ENCODE measurements at regions not wholly inside any gene's neighbourhood (a gene's known extent, or its start where the extent isn't known, plus 50 kb on each side); places are given as distances from the start of the nearest gene placed in this dataset.

DNA sequence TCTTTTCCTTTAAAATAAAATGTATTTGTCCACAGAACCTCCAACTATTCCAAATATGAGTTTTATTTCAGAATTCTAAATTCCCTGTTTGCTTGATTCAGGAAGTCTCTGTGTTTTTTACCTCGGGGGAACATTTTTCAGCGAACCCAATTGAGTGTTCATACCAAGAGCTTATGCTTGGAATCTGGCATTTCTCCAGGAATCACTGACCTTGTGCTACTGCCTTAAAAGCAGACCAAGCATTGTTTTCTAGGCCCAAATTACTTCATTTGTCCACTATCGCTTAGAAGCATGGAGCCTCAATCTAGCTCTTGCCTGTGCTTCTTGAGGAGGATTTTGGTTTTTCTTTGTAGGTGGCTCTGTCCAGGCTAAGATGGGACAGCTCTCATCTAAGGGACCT, 59.4 kb downstream of the EBLN1 start:
- no peak for DNase-seq
- H3K4me3 ChIP-seq: no peak overlapping the region
- no peaks in the 10 kb centered on the region for H3K9me3 ChIP-seq
- no peak for TF ChIP-seq CTCF (IDR thresholded peaks at IDR 0.05)
- TF ChIP-seq POLR2AphosphoS5 (IDR thresholded peaks at IDR 0.05): no peak
- TF ChIP-seq POLR2A (IDR thresholded peaks at IDR 0.05): no peak
- no peak for TF ChIP-seq EP300 (IDR thresholded peaks at IDR 0.05; ENCODE audit: low read depth)
- intact Hi-C loops (cut with DNase I; ENCODE audit: low total_unique reads): no loop called here
- H3K27me3 ChIP-seq: no peaks in the 10 kb centered on the region
- H3K36me3 ChIP-seq: no peaks in the 10 kb centered on the region
- in situ Hi-C loops (cut with MboI; ENCODE audit: low pct_ligation_motif_present in 1 of 4, low pct_unique_long_range_greater_than_20kb in 1 of 4, low sequenced_read_pairs in 3 of 4): no loop called here
- H3K4me1 ChIP-seq: no peaks in the 10 kb centered on the region
- no peak overlapping the region for H3K27ac ChIP-seq
- 85% methylated on average over 3 of the region's 3 CpGs for WGBS, 2 donors (ENCODE audit: low coverage in 1 of 2)

DNA sequence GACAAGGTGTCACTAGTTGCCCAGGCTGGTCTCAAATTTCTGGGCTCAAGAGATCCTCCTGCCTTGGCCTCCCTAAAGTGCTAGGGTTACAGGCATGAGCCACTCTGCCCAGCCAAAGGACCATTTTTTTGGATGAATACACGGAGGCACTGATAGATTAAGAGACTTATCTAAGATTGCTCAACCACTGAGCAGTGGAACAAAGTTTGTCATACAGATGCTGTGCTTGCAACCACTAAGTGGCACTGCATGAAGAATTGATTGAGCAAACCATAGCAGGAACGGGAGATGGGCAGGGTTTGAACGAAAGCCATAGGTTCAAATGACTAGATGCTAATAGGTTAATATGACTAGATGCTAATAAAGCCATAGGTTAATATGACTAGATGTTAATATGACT, 61.1 kb downstream of the EBLN1 start:
- no peaks in the 10 kb centered on the region for H3K36me3 ChIP-seq
- intact Hi-C loops (cut with DNase I; ENCODE audit: low total_unique reads) (no loop called here), in situ Hi-C loops (cut with MboI; ENCODE audit: low pct_ligation_motif_present in 1 of 4, low pct_unique_long_range_greater_than_20kb in 1 of 4, low sequenced_read_pairs in 3 of 4) (no loop called here)
- no peaks in the 10 kb centered on the region for H3K4me1 ChIP-seq
- TF ChIP-seq POLR2A (IDR thresholded peaks at IDR 0.05) (no peak), EP300 (IDR thresholded peaks at IDR 0.05; ENCODE audit: low read depth) (no peak), POLR2AphosphoS5 (IDR thresholded peaks at IDR 0.05) (no peak), CTCF (IDR thresholded peaks at IDR 0.05) (no peak)
- H3K4me3 ChIP-seq: no peak overlapping the region
- no peaks in the 10 kb centered on the region for H3K27me3 ChIP-seq
- no peaks in the 10 kb centered on the region for H3K9me3 ChIP-seq
- no peak for DNase-seq
- H3K27ac ChIP-seq: no peak overlapping the region
- WGBS, 2 donors (ENCODE audit: low coverage in 1 of 2): 50 to 60% methylated on average over 2 to 3 of the region's 3 CpGs

GRCh38 chr10:22152403-22152802, 65.4 kb downstream of the EBLN1 start:
- H3K9me3 ChIP-seq: no peaks in the 10 kb centered on the region
- no peaks in the 10 kb centered on the region for H3K4me1 ChIP-seq
- no peak overlapping the region for H3K27ac ChIP-seq
- no peaks in the 10 kb centered on the region for H3K36me3 ChIP-seq
- no peak for TF ChIP-seq POLR2AphosphoS5 (IDR thresholded peaks at IDR 0.05)
- TF ChIP-seq CTCF (IDR thresholded peaks at IDR 0.05): no peak
- no peak for DNase-seq
- H3K4me3 ChIP-seq: no peak overlapping the region
- intact Hi-C loops (cut with DNase I; ENCODE audit: low total_unique reads): no loop called here
- in situ Hi-C loops (cut with MboI; ENCODE audit: low pct_ligation_motif_present in 1 of 4, low pct_unique_long_range_greater_than_20kb in 1 of 4, low sequenced_read_pairs in 3 of 4): no loop called here
- no peaks in the 10 kb centered on the region for H3K27me3 ChIP-seq
- 74% methylated on average over 1 of the region's 1 CpG; no CpG with 5 or more reads in 1 of the 2 donors for WGBS, 2 donors (ENCODE audit: low coverage in 1 of 2)

GRCh38 chr10:22150842-22151241, 67.0 kb downstream of the EBLN1 start:
- no peak for TF ChIP-seq POLR2A (IDR thresholded peaks at IDR 0.05)
- no peak for TF ChIP-seq EP300 (IDR thresholded peaks at IDR 0.05; ENCODE audit: low read depth)
- TF ChIP-seq CTCF (IDR thresholded peaks at IDR 0.05): no peak
- no peak for TF ChIP-seq POLR2AphosphoS5 (IDR thresholded peaks at IDR 0.05)
- Histone ChIP-seq H3K27ac (no peak overlapping the region), H3K9me3 (no peaks in the 10 kb centered on the region), H3K4me3 (no peak overlapping the region), H3K36me3 (no peaks in the 10 kb centered on the region), H3K27me3 (no peaks in the 10 kb centered on the region), H3K4me1 (no peaks in the 10 kb centered on the region)
- intact Hi-C loops (cut with DNase I; ENCODE audit: low total_unique reads) (no loop called here), in situ Hi-C loops (cut with MboI; ENCODE audit: low pct_ligation_motif_present in 1 of 4, low pct_unique_long_range_greater_than_20kb in 1 of 4, low sequenced_read_pairs in 3 of 4) (no loop called here)
- 74 to 89% methylated on average over 1 of the region's 1 CpG for WGBS, 2 donors (ENCODE audit: low coverage in 1 of 2)
- no peak for DNase-seq

All from transverse colon (tissue), 4 donors.